Muscle of arm (tissue), 1 donor: ENCODE measurements at regions not wholly inside any gene's neighbourhood (a gene's known extent, or its start where the extent isn't known, plus 50 kb on each side); places are given as distances from the start of the nearest gene placed in this dataset.
A peak's percentile ranks its signal among the peaks of the same experiment; 100 is the strongest.

Source experiments
- DNase-seq: peaks from one replicate; pipeline ENCODE4 v3.0.0-alpha.2; 2013

DNA sequence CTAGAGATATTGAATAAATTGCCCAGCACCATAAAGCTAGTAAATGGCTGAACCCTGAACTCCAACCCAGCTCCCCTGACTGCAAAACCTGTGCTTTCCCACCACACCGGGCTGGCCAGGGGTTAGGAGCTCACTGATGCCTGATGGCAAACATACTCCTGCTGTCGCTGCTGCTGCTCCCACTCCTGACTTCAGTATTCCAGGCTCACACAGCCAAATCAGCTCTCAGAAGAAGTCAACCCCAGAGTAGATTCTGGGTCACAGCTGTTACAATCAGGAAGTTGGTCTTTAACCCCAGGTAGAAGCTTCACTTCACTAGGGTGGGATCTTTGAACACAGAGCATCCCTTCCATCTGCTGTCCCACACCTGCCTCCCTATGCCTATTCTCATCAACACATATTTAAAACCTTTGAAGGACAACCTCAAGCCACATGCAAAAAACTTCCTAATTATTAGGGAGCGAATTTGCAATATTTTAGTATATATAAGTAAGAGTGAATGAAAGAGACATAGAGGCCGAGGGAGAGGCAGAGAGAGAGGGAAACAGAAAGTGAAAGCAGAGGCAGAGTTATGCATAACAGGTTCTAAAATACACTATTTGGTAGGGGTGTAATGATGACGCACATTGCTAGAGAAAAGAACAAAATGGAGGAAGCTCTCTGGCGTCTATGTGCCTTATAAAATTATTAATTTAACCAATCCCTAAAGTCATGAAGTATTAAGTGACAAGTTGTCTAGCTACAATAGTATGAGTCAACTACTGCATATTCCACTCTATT is 99.4 kb upstream of the SERP2 start:
- peak; percentile 57 for DNase-seq

DNA sequence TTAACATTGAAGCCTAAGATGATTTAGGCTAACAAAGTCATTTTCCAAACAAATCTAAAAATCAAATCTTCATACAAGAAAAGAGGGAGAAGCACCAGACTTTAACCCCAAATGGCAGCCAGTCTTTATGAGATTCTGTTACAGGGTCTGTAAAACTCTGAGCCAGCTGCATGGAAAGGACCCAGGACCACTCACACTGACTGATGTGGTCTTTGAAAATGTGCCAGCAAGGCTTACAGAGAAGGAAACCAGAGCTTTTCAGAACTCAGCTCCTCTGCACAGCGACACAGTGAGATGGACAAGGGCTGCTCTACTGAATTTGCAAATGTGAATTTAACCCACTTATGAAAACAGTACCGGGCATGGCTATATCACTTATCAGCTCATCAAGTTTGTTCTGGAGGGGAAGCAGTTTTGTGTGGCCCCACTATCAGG is 98.8 kb upstream of the SERP2 start:
- DNase-seq, result no peak

DNA sequence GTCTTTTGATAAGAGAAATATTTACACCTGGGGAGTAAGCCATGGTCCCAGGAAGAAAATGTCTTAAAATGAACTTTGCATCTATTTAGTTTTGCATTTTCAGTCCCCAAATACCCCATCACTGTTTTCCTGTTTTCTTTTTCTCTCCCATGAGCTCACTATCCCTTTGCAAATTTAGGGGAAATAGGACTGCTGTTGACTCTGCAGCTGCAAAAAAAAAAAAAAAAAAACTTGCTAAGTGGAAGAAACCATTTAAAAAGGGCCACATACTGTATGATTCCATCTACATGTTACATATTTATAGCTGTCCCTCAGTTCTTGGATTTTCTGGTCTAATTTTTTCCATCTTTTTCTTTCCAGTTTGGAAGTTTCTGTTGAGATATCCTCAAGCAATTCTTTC is 98.2 kb upstream of the SERP2 start:
- no peak for DNase-seq

DNA sequence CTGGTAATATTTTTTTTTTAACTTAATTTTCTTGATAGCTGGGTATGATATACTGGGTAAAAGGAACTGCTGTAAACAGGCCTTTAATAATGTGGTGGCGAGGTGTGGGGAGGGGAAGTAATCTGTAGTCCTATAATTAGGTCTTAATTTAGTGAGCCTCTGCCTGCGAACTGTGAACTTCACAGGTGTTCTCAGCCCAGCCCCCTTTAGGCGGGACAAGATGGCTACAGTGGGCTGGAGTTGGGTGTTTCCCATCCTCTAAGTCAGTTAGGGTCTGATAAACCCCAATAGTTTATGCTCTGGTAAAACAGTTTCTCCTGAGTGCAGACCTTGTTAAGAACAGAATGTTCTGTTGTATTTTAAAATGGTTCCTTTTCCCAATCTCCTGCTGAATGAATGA is 97.6 kb upstream of the SERP2 start:
- DNase-seq, result no peak

DNA sequence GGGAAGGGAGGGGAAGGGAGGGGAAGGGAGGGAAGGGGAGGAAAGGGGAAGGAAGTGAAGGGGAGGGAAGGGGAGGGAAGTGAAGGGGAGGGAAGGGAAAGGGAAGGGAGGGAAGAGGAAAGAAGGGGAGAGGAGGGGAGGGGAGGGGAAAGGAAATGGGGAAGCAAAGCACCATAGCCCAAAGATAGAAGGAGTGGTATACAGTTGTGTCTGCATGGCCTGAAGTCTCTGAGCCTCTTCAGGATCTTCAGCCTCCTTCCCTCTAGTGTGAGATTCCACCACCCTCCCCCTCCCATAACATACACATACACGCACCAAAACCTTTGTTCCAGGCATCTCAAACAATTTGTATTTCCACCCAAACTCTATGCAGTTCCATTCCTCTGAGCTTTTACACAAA is 96.2 kb upstream of the SERP2 start:
- DNase-seq, result no peak

DNA sequence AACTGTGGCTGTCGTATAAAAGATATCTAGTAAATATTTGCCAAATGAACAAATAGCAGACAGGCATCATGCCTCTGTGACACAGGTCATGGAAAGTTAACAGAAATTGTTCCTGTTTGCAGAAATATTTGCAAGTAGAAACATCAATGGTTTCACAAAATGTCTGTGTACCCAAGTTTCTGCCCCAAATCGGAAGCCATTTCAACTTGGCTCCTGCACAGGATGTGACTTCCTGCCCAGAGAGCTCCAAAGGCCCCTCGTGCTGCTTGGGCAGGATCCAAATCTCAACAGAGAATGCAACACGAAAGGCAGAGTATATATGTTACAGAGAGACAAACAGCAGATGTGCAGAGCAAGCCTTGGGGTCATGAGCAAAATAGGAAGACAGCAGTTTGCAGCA is 95.5 kb upstream of the SERP2 start:
- DNase-seq, result no peak

DNA sequence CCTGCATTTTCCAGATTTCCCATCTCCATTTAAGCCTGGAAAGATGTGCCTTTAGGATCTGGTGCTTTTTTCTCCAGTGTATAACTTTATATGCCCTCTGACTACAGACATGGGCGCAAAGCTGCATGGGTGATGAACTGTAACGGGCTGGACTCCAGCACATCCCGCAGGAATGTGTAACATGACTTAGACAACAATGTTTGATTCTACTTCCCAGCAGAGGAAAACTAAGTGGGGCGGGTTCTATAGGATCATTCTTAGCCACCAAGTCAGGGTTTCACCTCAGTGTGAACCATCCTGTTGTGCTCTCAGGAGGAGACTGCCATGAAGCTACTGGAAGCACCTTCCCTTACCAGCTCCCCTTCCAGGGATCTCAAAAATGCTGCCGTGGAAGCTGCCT is 93.2 kb upstream of the SERP2 start:
- no peak for DNase-seq

DNA sequence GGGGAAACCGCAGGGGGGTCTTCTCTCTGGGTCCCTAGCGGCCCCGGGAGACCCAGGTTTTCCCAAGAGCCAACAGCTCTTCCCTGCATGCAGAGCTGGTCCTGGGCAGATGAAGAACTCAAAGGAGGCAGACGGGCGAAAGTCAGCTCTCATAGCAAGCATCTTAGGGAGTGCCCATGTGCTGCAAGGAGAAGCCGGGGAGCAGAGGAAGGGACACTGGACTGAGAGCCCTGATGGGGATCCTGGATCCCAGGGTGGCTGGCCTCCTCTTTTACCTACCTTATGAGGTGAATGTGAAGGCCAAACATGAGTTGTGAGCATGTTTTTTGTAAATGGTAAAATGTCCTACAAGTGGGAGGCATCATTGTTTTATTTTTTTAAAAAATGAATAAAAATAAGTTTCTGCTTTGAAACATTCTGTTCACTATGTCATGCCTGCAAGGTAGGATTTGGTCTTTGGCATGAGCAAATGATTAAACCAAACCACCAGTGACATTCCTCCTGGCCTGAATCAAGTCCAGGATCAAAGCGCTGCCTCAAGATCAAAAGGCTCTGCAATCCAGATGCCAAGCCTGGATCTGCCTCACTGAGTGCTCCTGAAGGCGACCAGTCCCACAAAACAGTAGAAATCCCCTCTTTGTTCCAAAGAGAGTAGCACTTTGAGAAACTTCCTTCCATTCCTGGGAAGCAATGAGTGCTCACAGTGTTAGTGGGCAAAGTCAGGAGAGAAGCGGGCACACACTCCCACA is 92.2 kb upstream of the SERP2 start:
- no peak for DNase-seq

DNA sequence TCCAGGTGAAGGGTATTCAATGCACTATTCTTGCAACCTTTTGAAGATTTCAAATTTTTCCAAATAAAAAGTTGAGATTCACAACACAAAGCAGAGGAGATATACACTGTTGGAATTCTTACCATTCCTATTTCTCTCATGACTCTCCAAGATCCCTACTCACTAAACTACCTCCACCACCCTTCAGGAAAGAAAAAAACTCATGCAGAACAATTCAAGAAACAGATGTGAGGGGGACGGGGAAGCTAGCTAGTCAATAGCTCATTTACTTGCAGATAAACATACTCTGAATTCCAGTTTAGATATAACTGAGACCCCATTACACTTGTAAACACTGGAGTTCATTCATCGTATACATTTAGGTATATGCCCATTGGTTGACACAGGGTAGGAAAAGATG is 90.0 kb upstream of the SERP2 start:
- DNase-seq, result no peak

DNA sequence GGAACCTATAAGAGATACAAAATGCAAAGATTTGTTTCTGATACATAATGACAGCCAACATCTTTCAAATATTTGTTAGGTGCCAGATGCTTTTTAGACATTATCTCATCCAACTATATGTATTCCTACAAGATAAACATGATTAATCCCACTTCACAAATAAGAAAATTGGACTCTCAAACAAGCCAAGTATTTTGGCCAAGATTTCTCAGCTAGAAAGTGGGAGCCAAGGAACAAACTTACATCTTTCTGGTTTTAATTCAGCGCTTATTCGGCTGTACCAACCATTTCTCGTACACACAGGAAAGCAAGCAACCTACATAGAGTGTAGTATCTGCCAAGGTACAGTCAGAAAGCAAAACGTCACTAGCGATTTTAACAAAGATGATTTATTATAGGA is 85.7 kb upstream of the SERP2 start:
- no peak for DNase-seq

DNA sequence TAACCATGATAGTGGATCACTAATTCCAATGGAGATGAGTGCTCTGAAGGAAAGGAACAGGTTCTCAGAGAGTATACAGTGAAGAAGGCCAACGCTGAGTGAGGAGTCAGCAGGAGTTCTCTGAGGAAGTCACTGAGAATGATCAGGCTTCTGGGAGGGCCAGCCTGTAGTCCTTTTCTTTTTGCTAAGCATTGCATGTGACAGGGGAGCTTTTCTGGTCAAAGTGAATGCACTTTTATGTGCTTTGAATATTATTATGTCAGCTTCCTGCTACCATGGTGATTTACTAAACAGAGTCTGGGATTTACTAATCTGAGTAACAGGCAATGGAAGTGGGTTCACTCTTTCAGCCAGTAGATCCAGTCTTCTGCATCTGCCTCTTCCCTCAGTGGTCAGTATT is 81.1 kb upstream of the SERP2 start:
- no peak for DNase-seq

DNA sequence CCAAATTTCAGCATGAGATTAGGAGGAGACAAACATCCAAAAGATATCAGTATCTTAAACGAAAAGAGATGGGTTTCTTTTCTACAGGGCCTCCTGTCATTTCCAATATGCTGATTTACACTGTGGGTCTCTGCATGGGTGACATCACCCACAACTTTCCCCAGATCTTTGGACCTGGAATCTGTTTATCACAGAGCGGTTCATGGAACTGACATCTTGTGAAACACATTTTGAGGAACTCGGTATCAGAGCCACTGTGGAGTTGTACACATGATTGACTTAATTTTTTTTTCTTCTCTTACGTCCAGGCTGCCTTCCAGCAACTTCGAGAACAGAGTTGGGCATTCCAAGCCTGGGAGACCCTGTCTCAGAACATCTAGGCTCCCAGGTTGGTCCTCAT is 80.2 kb upstream of the SERP2 start:
- no peak for DNase-seq

DNA sequence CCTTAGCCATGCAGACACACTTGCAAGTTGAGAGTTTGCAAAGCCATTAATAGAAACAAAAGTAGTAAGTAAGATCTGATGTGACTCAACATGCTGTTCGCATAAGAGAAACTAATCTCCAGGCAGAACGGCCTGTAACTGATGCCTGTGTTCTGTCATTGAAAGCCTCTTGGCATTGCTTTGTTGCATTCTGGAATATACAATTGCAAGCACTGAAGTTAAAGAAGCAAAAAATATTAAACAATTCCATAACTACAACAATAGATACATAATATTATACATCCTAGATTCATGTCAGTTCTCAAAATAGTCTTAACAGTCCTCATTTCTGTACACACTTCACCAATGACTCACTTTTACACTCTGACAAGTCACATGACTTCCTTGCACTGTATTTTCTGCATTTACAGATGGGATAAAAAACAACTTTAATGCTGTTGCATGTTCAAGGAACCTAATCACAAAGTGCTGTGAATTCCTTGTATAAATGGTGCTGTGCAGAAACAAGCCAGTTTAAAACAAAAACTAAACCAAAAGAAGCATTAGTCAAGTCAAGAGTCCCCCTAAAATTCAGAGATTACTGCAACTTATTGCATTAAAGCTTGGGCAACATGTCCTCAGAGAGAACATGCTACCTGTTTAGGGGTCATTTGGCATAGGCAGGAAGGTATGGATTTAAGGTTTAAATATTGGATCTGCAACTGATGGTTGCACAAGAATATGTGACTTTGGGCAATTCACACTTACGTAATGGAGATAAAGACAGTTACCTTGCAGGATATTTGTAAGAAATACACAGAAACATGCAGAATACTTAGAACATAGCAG is 79.5 kb upstream of the SERP2 start:
- DNase-seq, result no peak

DNA sequence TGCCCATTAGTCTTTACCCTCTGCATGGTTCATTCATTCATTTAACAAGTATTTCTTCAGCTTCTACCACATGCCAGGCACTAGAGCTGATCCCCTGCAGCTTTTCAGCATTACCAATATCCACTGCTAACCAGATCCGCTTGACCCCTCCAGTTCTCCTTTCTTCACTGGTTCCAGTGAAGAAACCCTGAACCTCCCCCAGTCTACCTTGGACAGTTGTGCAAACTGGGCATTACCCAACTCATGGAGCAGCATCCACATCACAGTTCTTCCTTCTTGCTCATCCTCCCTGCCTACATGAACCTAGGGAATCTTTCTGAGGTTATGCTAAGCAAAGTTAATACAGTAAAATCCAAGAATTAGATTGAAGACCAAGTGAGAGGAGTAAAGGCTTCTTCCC is 78.7 kb upstream of the SERP2 start:
- DNase-seq, result no peak

DNA sequence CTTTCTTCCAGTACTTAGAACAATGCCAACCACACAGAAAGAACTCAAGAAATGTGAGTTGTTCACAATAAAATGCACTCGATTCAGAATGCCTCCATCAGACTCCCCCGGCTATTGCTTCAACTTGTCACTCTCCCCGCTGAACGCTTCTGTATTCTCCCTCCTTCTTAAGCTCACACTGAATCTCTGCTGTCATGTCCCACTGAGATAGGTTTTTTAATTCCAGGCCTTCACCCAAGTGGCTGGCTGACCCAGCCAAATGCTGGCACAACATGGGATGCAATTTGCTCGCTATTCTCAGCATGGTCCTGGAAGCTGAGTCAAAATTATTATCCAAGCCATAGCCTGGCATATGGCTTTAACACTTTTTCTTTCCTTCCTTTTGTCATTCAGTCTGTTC is 76.8 kb upstream of the SERP2 start:
- DNase-seq, result no peak

DNA sequence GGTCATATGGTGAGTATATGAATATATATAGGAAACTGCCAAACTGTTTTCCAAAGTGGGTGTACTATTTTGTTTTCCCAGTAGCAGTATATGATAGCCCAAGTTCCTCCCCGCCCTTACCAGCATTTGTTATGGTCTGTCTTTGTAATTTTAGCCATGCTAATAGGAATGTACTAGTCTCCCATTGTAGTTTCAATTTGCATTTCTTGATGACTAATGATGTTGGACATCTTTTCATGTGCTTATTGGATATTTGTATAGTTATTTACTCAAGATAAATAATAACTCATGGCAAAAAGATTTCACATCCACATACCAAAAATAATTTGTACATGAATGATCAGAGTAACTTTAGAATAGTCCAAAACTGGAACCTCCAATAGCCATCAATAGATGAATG is 75.3 kb upstream of the SERP2 start:
- no peak for DNase-seq

DNA sequence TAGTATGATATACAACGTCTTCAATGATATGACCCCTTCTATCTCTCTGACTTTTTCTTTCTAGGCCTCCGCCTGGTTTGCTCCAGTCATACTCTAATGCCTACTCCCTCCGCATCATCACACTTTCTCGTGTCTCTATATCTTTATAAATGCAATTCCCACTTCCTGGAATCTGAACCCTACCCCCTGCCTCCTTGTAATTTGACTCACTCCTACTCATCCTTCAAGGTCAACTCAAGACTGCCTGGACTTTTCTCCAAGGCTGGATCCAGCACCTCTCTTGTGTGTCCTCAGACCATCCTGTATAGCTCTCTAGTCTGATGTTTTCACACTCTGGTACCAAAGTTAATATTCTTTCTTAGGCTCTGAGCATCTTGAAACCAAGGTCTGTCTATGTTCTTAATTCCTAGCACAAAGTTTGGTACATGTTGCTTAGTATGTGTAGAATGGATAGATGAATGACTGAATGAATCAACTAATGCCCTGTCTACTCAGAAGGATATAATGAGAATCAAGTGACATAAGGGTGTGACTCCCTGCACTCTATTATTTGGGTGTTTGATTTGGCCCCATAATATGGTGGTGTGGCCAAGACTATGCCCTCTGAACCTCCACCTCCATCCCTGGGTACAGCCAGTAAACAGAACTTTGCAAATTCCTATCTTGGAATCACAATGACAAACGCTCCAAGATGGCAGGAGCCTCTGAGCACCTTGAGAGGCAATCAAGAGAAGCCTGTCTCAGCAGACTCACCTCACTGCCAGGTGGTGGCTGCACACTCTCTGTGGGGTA is 74.3 kb upstream of the SERP2 start:
- DNase-seq, result no peak

DNA sequence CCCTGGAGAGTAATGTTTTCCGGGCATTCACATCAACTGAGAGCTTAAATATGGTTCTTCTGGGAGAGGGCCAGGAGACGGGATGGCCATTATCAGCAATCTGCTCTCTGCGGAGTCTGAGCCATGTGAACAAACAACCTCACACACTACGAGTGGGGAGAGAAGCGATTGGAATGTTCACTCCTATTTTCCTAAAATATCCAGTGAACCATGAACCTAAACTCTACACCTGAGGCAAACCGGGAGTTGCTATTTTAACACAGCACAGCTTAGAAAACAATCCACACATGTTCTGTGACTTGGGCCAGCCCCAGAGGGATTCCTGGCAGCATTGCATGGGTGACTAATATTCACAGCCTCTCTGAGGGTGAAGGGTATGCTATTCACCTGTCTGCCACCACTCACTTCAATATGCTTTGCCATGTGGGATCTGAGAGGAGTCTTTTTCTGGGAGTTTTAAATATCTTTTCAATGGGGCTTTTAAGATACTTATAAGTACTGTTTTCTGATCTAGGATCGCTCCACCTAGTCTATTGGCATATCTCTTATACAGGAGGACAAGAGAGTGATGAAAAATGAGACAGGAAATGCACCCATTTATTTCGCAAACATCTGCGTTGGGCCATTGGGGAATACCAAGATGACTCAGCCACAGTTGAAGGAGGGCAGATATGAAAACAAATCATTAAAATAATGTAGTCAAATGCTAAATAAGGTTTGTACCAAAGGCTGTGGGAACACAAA is 72.6 kb upstream of the SERP2 start:
- DNase-seq, result no peak

DNA sequence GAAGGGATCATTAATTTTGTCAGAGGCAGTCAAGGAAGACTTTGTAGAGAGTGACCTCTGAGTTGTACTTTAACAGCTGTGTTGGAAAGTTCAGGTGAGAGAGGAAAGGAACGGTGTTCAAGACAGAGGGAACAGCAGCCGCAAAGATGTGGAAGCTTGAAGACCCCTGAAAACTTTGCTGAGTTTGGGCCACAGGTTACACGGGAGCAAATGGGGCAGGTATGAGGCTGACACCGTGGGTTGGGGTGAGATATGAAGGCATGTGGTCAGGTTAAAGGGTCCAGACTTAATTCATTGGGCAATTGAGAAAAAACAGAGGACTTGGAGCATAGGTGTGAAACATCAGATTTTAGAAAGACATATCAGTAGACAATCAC is 72.0 kb upstream of the SERP2 start:
- DNase-seq, result no peak

DNA sequence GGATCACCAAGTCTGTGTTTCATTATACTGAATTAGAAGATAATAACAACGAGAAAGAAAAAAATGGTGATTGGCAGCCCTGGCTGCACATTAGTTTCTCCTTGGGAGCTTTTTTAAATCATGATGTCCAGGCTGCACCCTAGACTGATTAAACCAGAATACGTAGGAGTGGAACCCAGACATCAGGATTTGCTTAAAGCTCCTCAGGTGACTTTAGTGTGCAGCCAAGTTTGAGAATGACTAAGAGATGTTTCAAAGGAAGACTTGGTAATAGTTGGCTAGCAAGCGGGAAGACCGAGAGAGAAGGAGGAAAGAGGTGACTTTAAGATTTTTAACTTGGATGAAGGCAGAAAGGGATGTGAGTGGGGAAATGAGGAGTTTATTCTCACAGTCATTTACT is 71.4 kb upstream of the SERP2 start:
- no peak for DNase-seq

DNA sequence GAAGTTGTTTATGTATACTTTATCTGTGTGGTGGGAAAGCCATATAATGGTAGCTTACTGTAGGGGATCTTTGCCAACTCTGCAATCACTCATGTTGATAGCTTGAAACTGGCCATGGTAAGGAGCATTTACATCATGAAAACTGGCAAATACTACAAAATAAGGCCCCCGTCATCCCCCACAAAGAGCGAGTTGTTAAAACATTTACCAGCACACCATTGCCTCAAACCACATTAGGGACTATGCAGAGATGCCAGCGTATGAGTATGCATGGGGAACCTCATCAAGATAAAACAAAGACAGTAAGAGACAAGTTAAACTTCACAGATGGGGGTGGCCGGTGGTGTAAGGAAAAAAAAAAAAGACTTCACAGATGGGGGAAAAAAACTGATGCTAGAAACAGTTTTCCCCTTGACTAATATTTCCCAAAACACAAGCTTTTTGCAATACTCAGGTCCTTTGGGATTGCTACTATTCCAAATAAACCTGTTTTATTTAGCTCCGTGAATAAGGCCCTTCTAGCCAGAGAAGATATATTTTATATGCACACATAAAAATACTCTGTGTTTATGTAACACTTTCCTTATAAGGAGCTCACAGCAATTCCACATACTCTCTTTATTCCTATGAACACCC is 70.6 kb upstream of the SERP2 start:
- DNase-seq, result no peak
